AG10803 (cell line): ENCODE measurements at regions not wholly inside any gene's neighbourhood (a gene's known extent, or its start where the extent isn't known, plus 50 kb on each side); places are given as distances from the start of the nearest gene placed in this dataset.

Source experiments
- DNase-seq: peaks from one replicate; pipeline ENCODE4 v3.0.0; 2010; ENCODE audit warnings: low read depth
- H3K4me3 ChIP-seq: 2 replicates; pipeline ENCODE4 v1.5.1; 2011; ENCODE audit warnings: mild to moderate bottlenecking, low read length, control low read depth
- TF ChIP-seq, protein P1 (sequence below): conservative IDR thresholded peaks from 2 replicates; pipeline ENCODE4 v1.5.1; 2011; ENCODE audit warnings: mild to moderate bottlenecking, low read length, control low read depth, inconsistent platforms

DNA sequence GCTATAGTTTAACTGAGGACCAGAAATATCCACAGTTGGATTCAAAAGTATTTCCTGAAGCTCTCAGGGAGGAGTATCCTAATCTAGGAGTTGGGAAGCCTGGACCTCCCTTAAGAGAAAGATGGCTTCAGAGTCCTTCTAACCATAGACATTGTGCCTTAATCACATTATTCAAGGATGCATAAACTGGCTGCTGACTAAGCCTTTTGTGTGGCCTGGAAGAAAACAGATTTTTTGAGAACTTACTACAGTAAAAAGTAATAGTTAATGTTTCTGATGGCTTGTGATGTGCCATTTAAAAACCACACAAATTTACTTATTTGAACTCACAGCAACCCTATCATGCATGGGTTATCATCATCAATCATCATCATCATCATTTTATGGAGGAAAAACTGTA, 126.2 kb upstream of the RPL38 start:
- TF ChIP-seq, protein P1, sequence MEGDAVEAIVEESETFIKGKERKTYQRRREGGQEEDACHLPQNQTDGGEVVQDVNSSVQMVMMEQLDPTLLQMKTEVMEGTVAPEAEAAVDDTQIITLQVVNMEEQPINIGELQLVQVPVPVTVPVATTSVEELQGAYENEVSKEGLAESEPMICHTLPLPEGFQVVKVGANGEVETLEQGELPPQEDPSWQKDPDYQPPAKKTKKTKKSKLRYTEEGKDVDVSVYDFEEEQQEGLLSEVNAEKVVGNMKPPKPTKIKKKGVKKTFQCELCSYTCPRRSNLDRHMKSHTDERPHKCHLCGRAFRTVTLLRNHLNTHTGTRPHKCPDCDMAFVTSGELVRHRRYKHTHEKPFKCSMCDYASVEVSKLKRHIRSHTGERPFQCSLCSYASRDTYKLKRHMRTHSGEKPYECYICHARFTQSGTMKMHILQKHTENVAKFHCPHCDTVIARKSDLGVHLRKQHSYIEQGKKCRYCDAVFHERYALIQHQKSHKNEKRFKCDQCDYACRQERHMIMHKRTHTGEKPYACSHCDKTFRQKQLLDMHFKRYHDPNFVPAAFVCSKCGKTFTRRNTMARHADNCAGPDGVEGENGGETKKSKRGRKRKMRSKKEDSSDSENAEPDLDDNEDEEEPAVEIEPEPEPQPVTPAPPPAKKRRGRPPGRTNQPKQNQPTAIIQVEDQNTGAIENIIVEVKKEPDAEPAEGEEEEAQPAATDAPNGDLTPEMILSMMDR, result no peak
- DNase-seq, result no peak
- no peak overlapping the region for H3K4me3 ChIP-seq

DNA sequence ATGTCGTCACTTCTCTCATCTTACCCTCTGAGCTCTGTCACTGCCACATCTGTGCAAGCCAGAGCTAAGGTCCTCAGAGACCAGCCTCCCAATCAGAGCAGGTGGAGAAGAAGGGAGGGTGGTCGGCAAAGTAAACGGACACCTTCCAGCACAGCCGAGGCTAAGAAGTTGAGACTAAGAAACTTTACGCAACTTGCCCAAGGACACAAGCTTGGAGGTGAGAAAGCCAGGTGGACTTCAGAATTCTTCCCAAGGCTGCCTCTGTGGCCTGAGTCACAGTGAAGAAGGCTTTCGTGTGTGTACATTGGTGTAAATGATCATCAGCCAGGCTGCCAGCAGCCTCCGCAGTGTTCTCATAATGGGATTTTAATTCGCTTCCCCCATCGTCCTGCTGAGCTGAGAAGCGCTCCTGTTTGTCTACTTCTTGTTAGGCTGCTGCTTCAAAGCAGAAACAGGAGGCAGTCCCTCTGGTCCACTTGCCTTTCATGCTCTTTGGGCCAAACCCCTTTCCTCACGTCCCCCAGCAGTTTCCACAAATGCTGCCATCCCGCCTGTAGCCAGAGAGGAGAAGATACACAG, 125.0 kb upstream of the RPL38 start:
- DNase-seq, result no peak
- TF ChIP-seq, protein P1, result no peak
- no peak overlapping the region for H3K4me3 ChIP-seq

DNA sequence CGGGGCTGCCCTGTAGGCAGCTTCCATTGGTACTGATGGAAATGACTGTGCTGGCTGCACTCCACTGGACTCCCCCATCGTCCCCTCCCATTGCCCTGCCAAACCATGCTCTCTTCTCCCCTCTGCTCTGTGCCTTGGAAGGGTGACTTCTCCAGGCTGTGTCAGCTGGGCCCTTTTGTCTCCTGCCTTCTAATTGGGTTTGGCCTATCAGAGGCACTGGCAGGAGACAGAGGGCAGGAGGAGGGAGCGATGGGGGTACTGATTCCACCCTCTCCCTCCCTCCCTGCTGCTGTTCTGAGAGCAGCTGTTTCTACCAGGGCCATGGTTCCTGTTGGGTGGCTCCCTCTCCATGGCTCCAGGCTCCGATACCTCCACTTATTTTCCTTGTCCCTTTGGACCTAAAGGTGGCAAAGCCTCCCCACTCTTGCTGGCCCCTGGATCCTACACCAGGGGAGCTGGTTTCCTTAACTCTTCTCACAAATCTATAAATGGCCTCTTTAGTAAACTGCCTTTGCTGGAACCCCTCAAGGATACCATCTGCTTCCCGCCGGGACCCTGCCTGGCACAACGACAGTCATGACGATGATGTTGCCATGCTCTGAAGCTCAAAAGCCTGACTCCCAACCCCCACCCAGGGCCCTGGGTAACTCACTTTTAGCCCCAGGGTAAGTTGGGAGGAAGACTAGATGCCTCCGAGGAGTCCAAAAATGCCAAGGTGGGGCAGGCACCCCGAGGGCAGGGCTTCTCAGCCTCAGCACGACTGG, 123.8 kb upstream of the RPL38 start:
- no peak overlapping the region for H3K4me3 ChIP-seq
- TF ChIP-seq, protein P1, result no peak
- no peak for DNase-seq

DNA sequence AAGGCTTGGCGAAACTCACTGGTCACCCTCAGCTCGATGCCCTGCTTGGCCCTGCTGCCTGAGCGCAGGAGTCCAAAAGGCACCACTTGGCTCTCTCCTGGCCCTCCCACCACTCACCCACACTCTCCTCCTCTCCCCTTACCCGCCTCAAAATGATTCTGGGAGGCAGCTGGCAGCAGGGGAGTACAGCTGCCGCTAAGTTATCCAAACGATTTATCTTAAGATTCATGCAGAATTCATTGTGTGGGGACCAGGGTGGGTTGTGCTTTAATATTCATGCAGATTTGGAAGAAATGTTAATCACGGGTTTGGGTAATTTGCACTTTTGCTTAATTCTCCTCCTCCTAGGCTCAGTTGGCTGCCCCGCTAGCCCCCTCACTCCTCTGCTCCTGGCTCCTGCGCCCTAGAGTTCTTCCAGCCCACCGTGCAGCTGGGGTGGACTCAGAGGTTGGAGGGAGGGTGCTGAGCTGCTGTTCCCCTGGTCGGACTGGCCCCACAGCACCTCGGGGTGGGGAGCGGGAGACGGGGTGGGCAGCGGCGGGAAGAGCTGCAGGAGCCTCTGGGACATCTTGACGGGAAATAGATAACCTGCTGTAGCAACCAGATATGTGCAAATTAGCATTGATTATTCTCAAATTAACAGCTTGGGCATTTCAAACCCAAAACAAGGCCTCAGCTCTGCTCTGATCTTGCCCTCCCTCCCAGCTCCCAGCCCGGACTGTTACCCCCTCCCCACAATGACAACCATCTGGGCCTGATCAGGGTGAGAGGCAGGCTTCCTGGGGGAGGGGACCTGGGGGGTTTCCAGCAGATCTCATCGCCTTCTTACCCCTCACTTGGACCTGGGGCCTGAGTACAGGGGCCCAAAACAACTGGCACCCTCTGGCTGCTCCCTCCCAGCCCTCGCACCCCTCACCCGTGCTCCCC, 122.6 kb upstream of the RPL38 start:
- no peak for DNase-seq
- no peak overlapping the region for H3K4me3 ChIP-seq
- TF ChIP-seq, protein P1, result no peak

DNA sequence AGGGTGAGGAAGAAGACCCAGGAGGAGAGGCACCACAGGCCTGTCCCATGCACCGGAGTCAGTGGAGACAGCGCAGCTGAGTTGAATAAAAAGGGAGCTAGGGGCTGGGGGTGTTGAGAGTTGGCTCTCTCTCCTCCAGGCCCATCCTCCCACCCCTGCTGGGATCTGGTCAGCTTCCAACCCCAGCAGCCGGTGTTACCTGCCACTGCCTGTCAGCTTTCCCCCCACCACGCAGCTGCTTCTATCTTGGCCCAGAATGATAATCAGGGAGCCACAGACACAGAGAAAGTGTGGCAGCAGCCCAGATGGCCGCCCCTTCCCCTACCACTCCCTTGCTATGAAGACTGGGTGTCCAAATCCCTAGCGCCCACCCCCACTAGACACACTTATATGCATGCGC, 120.6 kb upstream of the RPL38 start:
- no peak overlapping the region for H3K4me3 ChIP-seq
- TF ChIP-seq, protein P1, result no peak
- no peak for DNase-seq

DNA sequence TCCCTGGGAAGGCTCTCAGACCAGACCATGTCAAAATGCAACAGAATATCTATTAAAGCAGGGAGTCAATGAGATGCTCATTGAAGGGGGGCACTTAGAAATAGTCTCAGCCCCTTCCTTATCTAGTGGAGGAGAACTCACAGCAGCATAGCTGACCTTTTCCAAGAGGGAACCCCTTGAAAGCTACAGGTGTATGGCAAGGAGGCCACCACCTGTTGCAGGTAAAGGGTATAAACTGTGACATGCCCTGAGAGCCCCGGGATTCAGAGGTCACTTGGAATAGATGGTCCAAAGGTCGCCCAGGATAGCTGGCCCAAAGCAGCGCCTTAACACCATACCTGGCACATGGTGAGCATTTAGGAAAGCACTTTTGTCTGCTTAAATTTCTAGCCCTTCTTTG, 120.2 kb upstream of the RPL38 start:
- TF ChIP-seq, protein P1, result no peak
- no peak for DNase-seq
- H3K4me3 ChIP-seq, result no peak overlapping the region
